Cardiac fibroblast (primary cell): ENCODE measurements at regions not wholly inside any gene's neighbourhood (a gene's known extent, or its start where the extent isn't known, plus 50 kb on each side); places are given as distances from the start of the nearest gene placed in this dataset.
"Not testable (repeated sequence)": the region's sequence is repeated elsewhere in the genome, so short reads cannot be mapped to it uniquely, and the experiment has no call there.

ENCODE experiments used
- DNase-seq, 2 donors: peaks; one replicate each; pipeline versions ENCODE4 v3.0.0 to v3.0.0-alpha.2; 2010; ENCODE audit warnings: low read depth in 2 of 2
- H3K4me3 ChIP-seq, 2 donors: replicated peaks in 1 of 2; 1 replicate in 1 of 2; 2 replicates in 1 of 2; pipeline ENCODE4 v1.5.1; 2011; ENCODE audit warnings: low read depth in 2 of 2, low read length in 2 of 2, mild to moderate bottlenecking in 2 of 2, moderate library complexity in 1 of 2
- TF ChIP-seq, protein P1 (sequence below): IDR thresholded peaks from one replicate; pipeline ENCODE4 v1.5.1; 2011; ENCODE audit warnings: low read depth, mild to moderate bottlenecking, low read length, inconsistent platforms

DNA sequence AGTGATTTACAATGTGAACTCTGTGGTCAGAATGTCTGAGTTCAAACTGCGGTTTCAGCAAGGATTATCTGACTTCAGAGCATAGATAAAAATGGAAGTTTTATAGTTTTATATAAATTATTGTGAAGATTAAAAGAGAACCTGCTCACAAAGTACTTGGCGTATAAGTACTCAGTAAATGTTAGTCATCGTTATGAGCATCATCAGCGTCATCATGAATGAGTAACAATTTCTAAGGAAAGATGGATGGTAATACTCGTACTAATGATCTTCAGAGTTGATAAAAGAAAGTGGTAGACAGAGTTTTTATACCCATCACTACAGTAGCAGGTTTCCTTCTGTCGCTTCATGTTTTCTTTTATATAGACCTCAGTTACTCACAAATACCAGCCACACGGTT, 341.8 kb downstream of the RAP2B start:
- TF ChIP-seq, protein P1, sequence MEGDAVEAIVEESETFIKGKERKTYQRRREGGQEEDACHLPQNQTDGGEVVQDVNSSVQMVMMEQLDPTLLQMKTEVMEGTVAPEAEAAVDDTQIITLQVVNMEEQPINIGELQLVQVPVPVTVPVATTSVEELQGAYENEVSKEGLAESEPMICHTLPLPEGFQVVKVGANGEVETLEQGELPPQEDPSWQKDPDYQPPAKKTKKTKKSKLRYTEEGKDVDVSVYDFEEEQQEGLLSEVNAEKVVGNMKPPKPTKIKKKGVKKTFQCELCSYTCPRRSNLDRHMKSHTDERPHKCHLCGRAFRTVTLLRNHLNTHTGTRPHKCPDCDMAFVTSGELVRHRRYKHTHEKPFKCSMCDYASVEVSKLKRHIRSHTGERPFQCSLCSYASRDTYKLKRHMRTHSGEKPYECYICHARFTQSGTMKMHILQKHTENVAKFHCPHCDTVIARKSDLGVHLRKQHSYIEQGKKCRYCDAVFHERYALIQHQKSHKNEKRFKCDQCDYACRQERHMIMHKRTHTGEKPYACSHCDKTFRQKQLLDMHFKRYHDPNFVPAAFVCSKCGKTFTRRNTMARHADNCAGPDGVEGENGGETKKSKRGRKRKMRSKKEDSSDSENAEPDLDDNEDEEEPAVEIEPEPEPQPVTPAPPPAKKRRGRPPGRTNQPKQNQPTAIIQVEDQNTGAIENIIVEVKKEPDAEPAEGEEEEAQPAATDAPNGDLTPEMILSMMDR, result no peak
- H3K4me3 ChIP-seq, result no peak overlapping the region
- no peak for DNase-seq

DNA sequence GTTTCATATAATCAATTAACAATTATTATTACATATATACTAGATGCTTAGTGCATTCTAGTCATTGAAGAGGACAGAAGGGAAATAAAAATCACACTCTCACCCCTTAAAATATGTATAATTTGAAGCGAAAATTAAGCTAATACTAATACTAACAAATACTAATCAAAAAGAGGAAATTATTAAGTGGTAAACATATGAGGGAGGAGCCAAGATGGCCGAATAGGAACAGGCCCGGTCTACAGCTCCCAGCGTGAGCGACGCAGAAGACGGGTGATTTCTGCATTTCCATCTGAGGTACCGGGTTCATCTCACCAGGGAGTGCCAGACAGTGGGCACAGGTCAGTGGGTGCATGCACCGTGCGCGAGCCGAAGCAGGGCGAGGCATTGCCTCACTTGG, 344.2 kb downstream of the RAP2B start:
- not testable (repeated sequence) for H3K4me3 ChIP-seq

DNA sequence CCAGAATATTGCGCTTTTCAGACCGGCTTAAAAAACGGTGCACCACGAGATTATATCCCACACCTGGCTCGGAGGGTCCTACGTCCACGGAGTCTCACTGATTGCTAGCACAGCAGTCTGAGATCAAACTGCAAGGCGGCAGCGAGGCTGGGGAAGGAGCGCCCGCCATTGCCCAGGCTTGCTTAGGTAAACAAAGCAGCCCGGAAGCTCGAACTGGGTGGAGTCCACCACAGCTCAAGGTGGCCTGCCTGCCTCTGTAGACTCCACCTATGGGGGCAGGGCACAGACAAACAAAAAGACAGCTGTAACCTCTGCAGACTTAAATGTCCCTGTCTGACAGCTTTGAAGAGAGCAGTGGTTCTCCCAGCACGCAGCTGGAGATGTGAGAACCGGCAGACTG, 344.7 kb downstream of the RAP2B start:
- DNase-seq, H3K4me3 ChIP-seq: not testable (repeated sequence)

More for the DNA sequence above, 344.2 kb downstream of the RAP2B start:
- not testable (repeated sequence) for DNase-seq

DNA sequence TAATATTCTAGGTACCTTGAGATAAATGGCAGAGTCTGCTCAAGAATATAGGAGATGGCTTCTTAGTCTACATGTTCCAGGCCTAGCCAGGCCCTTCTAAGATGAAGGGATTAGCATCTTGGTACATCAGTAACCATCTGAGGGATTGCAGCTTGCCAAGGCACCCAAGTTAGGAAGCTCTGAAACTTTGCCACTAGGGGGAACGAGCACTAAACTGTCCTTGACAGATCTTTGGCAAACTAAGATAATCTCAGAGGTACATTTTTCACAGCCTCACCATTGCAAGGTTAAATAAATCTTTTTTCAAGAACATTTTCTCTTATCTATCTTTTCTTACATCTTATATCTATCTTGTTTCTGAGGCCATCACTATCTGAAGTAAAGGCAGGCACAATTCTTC, 351.2 kb downstream of the RAP2B start:
- peak; percentile 12 to 27 for DNase-seq
- H3K4me3 ChIP-seq, result no peak overlapping the region
- TF ChIP-seq, protein P1, result peak; percentile 34

DNA sequence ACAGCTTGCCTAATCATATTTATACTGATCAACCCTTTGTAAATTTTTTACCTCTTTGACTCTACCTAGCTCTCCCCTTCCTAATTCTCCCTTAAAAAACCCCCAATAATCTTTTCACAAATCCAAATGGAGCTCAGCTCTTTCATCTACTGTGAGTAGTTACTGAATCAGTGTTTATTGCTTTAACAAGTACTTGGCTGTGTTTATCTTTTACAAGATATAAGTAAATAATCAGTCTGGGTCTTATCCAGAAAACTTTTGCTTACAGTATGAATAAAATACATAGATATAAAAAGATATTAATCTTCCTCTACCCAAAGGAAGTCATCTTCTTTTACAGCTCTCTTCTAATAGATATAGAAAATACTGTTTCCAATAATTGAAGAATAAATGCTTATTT, 366.4 kb downstream of the RAP2B start:
- no peak for DNase-seq
- TF ChIP-seq, protein P1, result no peak
- H3K4me3 ChIP-seq, result no peak overlapping the region

DNA sequence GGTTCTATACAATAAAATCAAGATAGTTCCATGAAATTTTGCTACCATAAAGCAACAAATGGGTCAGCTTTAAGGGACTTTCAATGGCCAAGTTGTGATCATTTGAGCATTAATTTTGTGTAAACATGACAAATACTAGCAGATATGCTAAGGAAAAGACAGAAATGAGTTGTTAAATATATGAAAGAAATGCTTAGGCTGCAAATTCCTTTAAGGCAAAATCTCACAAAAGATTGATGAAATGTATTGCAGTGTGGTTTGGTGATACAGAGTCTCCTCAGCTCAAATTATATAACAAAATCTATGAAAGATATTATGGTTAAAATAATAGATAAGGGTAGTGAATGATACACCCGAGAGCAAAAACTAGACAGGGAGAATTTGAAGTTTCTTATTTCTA, 377.2 kb downstream of the RAP2B start:
- no peak overlapping the region for H3K4me3 ChIP-seq
- TF ChIP-seq, protein P1, result no peak
- DNase-seq, result no peak

DNA sequence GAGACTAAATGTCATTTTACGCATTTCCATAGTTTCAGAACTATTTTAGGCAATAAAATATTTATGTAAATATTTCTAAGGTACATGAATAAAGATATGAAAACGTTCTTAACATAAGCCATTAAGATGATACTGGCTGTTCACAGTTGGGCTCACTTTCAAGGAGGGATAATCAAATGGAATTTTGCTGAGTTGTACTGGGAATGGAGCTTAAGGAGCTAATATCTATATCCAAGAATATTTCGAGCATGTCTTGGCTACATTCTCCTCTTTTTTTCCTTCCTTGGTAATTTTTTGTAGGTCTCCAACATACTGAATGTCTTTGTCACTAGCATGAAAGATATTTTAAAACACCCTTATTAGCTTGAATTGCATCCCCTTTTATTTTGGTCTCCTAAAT, 383.4 kb downstream of the RAP2B start:
- DNase-seq, result no peak
- TF ChIP-seq, protein P1, result no peak
- H3K4me3 ChIP-seq, result no peak overlapping the region

DNA sequence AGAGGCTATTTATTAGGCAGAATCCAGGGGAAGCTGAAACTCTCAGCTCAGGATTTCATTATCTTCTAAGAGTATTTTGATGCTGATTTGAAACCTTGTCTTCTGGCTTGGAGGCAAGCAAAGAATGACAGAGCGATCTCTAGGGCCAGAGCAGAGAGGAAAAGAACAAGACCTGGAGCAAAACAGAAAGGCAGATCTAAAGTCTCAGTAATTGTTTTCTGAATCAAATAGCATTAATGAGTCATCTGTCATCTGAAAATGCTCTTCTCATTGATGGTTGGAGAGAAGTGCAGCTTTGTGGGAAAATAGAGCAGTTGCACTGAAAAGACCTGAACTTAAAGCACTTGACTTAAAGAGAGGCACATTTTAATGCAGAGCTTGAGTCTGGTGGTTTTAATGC, 385.9 kb downstream of the RAP2B start:
- no peak overlapping the region for H3K4me3 ChIP-seq
- DNase-seq, result no peak
- TF ChIP-seq, protein P1, result no peak

DNA sequence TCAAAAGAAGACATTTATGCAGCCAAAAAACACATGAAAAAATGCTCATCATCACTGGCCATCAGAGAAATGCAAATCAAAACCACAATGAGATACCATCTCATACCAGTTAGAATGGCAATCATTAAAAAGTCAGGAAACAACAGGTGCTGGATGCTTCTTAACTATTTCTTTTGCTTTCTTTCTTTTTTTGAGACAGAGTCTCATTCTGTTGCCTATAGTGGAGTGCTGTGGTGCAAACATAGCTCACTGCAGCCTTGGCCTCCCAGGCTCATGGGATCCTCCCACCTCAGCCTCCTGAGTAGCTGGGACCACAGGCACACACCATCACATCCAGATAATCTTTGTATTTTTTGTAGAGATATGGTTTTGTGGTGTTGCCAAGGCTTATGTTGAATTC, 387.7 kb downstream of the RAP2B start:
- not testable (repeated sequence) for DNase-seq, H3K4me3 ChIP-seq
